ENCODE measurements at regions not wholly inside any gene's neighbourhood (a gene's known extent, or its start where the extent isn't known, plus 50 kb on each side); places are given as distances from the start of the nearest gene placed in this dataset.

- TF ChIP-seq EZH2 (IDR thresholded peaks at IDR 0.05; ENCODE audit: borderline replicate concordance, low read length) (no peak), CTCF (IDR thresholded peaks at IDR 0.05; ENCODE audit: low read length) (no peak)
Measured at GRCh38 chr9:13735181-13735580, 455.7 kb upstream of the MPDZ start.
